IMR-90 (cell line): ENCODE measurements at regions not wholly inside any gene's neighbourhood (a gene's known extent, or its start where the extent isn't known, plus 50 kb on each side); places are given as distances from the start of the nearest gene placed in this dataset.
A peak's percentile ranks its signal among the peaks of the same experiment; 100 is the strongest.

Source experiments
- ATAC-seq: fragments of 200-7000 bp; cut with Tn5 transposase; 2 replicates; pipeline ENCODE4 v1.9.1; 2020; ENCODE audit warnings: low read depth, mild to moderate bottlenecking, moderate library complexity
- BruUV-seq: library from RNA; stranded (reverse); fragments of 400-500 nt; replicated peaks from 2 replicates; lab custom pipeline; 2021; lab: Mats Ljungman, UMichigan
- CTCF ChIA-PET: fragments of 300-600 bp; formaldehyde crosslinking; extraction: SDS; loops from one replicate; lab custom pipeline; 2021; ENCODE audit warnings: antibody characterized with exemption; lab: Yijun Ruan, JAX
- POLR2A ChIA-PET: fragments of 300-600 bp; sonication (Branson Sonifier 250); formaldehyde crosslinking; loops from one replicate; lab custom pipeline; 2022; ENCODE audit warnings: antibody characterized with exemption; ENCODE audit not compliant: unreplicated experiment; lab: Charles Lee
- DNase-seq: peaks from one replicate; pipeline ENCODE4 v3.0.0; 2013
- H2AFZ ChIP-seq: replicated peaks from 2 replicates; pipeline ENCODE3; 2013; ENCODE audit warnings: low read length, mild to moderate bottlenecking; ENCODE audit not compliant: poor library complexity
- H2AK5ac ChIP-seq: 2 replicates; pipeline ENCODE4 v1.6.1; 2013; ENCODE audit warnings: low read depth, low read length, inconsistent platforms
- H2AK9ac ChIP-seq: replicated peaks from 2 replicates; pipeline ENCODE3; 2013; ENCODE audit warnings: mild to moderate bottlenecking, low read depth, low read length, moderate library complexity; ENCODE audit not compliant: poor library complexity
- H2BK120ac ChIP-seq: 2 replicates; pipeline ENCODE4 v1.6.1; 2013; ENCODE audit warnings: low read depth, low read length, inconsistent platforms
- H2BK15ac ChIP-seq: 3 replicates; pipeline ENCODE4 v1.6.1; 2013; ENCODE audit warnings: low read depth, low read length, inconsistent platforms
- H2BK20ac ChIP-seq: 2 replicates; pipeline ENCODE4 v1.6.1; 2013; ENCODE audit warnings: low read depth, mild to moderate bottlenecking, inconsistent platforms, low read length, moderate library complexity
- H2BK5ac ChIP-seq: 2 replicates; pipeline ENCODE4 v1.6.1; 2013; ENCODE audit warnings: mild to moderate bottlenecking, low read depth, low read length, inconsistent platforms; ENCODE audit not compliant: poor library complexity, severe bottlenecking
- H3K14ac ChIP-seq: replicated peaks from 2 replicates; pipeline ENCODE4 v1.6.1; 2013; ENCODE audit warnings: low read depth, low read length, inconsistent platforms
- H3K18ac ChIP-seq: 2 replicates; pipeline ENCODE4 v1.6.1; 2013; ENCODE audit warnings: low read depth, low read length, control low read depth
- H3K23ac ChIP-seq: 2 replicates; pipeline ENCODE4 v1.6.1; 2013; ENCODE audit warnings: low read depth, low read length, inconsistent platforms
- H3K27ac ChIP-seq: 2 replicates; pipeline ENCODE4 v1.5.1; 2013; ENCODE audit warnings: mild to moderate bottlenecking, control low read depth, low read length; ENCODE audit not compliant: insufficient read depth
- H3K27me3 ChIP-seq: 2 replicates; pipeline ENCODE4 v1.6.1; 2013; ENCODE audit warnings: low read length; ENCODE audit not compliant: control insufficient read depth, insufficient read depth
- H3K36me3 ChIP-seq: 2 replicates; pipeline ENCODE4 v1.6.1; 2013; ENCODE audit warnings: low read length, mixed read lengths; ENCODE audit not compliant: control insufficient read depth, insufficient read depth
- H3K4ac ChIP-seq: 2 replicates; pipeline ENCODE4 v1.6.1; 2013; ENCODE audit warnings: low read depth, low read length, inconsistent platforms
- H3K4me1 ChIP-seq: 2 replicates; pipeline ENCODE4 v1.6.1; 2013; ENCODE audit warnings: low read length, mixed read lengths; ENCODE audit not compliant: control insufficient read depth, insufficient read depth
- H3K4me2 ChIP-seq: 2 replicates; pipeline ENCODE4 v1.6.1; 2013; ENCODE audit warnings: low read depth, mild to moderate bottlenecking, control low read depth, low read length, moderate library complexity
- H3K4me3 ChIP-seq: 2 replicates; pipeline ENCODE4 v1.5.1; 2013; ENCODE audit warnings: low read depth, mild to moderate bottlenecking, control low read depth, low read length, moderate library complexity; ENCODE audit not compliant: insufficient read depth
- H3K56ac ChIP-seq: 2 replicates; pipeline ENCODE4 v1.6.1; 2013; ENCODE audit warnings: low read length, inconsistent platforms; ENCODE audit not compliant: insufficient read depth; ENCODE audit errors: extremely low read depth
- H3K79me1 ChIP-seq, 2 experiments: 2 replicates each; pipeline ENCODE4 v1.6.1; 2013; ENCODE audit warnings: low read length in 2 of 2, inconsistent platforms in 1 of 2, low read depth in 1 of 2
- H3K9ac ChIP-seq: 2 replicates; pipeline ENCODE4 v1.6.1; 2013; ENCODE audit warnings: low read depth, low read length, control low read depth
- H3K9me1 ChIP-seq: 2 replicates; pipeline ENCODE4 v1.6.1; 2013; ENCODE audit warnings: low read length, inconsistent platforms; ENCODE audit not compliant: insufficient read depth
- H3K9me3 ChIP-seq: 2 replicates; pipeline ENCODE4 v1.6.1; 2013; ENCODE audit warnings: low read length; ENCODE audit not compliant: control insufficient read depth, insufficient read depth
- H4K20me1 ChIP-seq: 2 replicates; pipeline ENCODE4 v1.6.1; 2013; ENCODE audit warnings: low read length, inconsistent platforms; ENCODE audit not compliant: insufficient read depth
- H4K5ac ChIP-seq: 2 replicates; pipeline ENCODE4 v1.6.1; 2013; ENCODE audit warnings: mild to moderate bottlenecking, low read depth, low read length, control low read depth
- H4K8ac ChIP-seq, 2 experiments: 2 replicates each; pipeline ENCODE4 v1.6.1; 2013; ENCODE audit warnings: low read depth in 2 of 2, low read length in 2 of 2, control low read depth in 1 of 2, inconsistent platforms in 1 of 2
- H4K91ac ChIP-seq: 2 replicates; pipeline ENCODE4 v1.6.1; 2013; ENCODE audit warnings: low read depth, low read length, inconsistent platforms; ENCODE audit not compliant: insufficient read depth
- BHLHE40 ChIP-seq: fragments of 150-350 bp; IDR thresholded peaks from 2 replicates; pipeline ENCODE4 v1.6.1; 2016; ENCODE audit warnings: mild to moderate bottlenecking, low read depth, low read length
- CEBPB ChIP-seq: IDR thresholded peaks from 2 replicates; pipeline ENCODE4 v1.6.1; 2012; ENCODE audit warnings: low read depth, low read length, improper control_type of control experiment
- CHD1 ChIP-seq: IDR thresholded peaks from 2 replicates; pipeline ENCODE4 v1.6.1; 2012; ENCODE audit warnings: low read depth, low read length, improper control_type of control experiment
- FOS ChIP-seq: fragments of 150-350 bp; IDR thresholded peaks from 2 replicates; pipeline ENCODE4 v1.6.1; 2016; ENCODE audit warnings: low read depth, low read length
- MAFK ChIP-seq: IDR thresholded peaks from 2 replicates; pipeline ENCODE4 v1.6.1; 2012; ENCODE audit warnings: low read depth, low read length, improper control_type of control experiment
- NFE2L2 ChIP-seq: fragments of 150-350 bp; IDR thresholded peaks from 2 replicates; pipeline ENCODE4 v1.6.1; 2016; ENCODE audit warnings: low read depth, mild to moderate bottlenecking, low read length
- POLR2A ChIP-seq: IDR thresholded peaks from 2 replicates; pipeline ENCODE4 v1.6.1; 2012; ENCODE audit warnings: mild to moderate bottlenecking, low read depth, low read length
- RAD21 ChIP-seq: IDR thresholded peaks from 2 replicates; pipeline ENCODE4 v1.6.1; 2012; ENCODE audit warnings: low read length, improper control_type of control experiment
- RCOR1 ChIP-seq: IDR thresholded peaks from 2 replicates; pipeline ENCODE4 v1.6.1; 2012; ENCODE audit warnings: mild to moderate bottlenecking, low read length, improper control_type of control experiment; ENCODE audit not compliant: insufficient replicate concordance
- RFX5 ChIP-seq: IDR thresholded peaks from 2 replicates; pipeline ENCODE4 v1.8.0; 2012; ENCODE audit warnings: low read depth, mild to moderate bottlenecking, low read length, moderate library complexity
- SMC3 ChIP-seq: fragments of 150-350 bp; IDR thresholded peaks from 2 replicates; pipeline ENCODE4 v1.6.1; 2016; ENCODE audit warnings: low read depth, mild to moderate bottlenecking, antibody characterized with exemption, low read length, moderate library complexity
- WGBS, 2 experiments: methylation state at CpG; one replicate each; pipeline versions ENCODE4 v1.1.5 to v1.1.7; 2013; ENCODE audit warnings: missing lambda C conversion rate in 2 of 2; ENCODE audit not compliant: insufficient read length in 1 of 2; ENCODE audit errors: extremely low coverage in 2 of 2; 5-methylcytosine and 5-hydroxymethylcytosine counted together
- dilution Hi-C: fragments of 300-500 bp; cut with HindIII; formaldehyde crosslinking; loops from one replicate; pipeline ENCODE4 v1.14.3; 2018; ENCODE audit warnings: low sequenced_read_pairs; ENCODE audit not compliant: unreplicated experiment
- in situ Hi-C: fragments of 300-500 bp; cut with MboI; formaldehyde crosslinking; loops from 3 replicates; pipeline ENCODE4 v1.14.3; 2019; ENCODE audit warnings: low sequenced_read_pairs, inconsistent platforms, mixed read lengths
- intact Hi-C: fragments of 100-400 bp; cut with micrococcal nuclease; formaldehyde crosslinking; loops from 2 replicates; pipeline ENCODE4 v1.10.0; 2022
- TF ChIP-seq, protein P1 (sequence below): conservative IDR thresholded peaks from 2 replicates; pipeline ENCODE4 v1.5.1; 2012; ENCODE audit warnings: mild to moderate bottlenecking, low read depth, low read length, improper control_type of control experiment
- TF ChIP-seq, protein P2 (sequence below): fragments of 150-350 bp; IDR thresholded peaks from 2 replicates; pipeline ENCODE4 v1.6.1; 2017; ENCODE audit warnings: mild to moderate bottlenecking, antibody characterized with exemption, low read length, low read depth
- TF ChIP-seq, protein P3 (sequence below): fragments of 150-350 bp; IDR thresholded peaks from 2 replicates; pipeline ENCODE4 v1.6.1; 2016; ENCODE audit warnings: low read depth, mild to moderate bottlenecking, low read length, moderate library complexity, borderline replicate concordance

DNA sequence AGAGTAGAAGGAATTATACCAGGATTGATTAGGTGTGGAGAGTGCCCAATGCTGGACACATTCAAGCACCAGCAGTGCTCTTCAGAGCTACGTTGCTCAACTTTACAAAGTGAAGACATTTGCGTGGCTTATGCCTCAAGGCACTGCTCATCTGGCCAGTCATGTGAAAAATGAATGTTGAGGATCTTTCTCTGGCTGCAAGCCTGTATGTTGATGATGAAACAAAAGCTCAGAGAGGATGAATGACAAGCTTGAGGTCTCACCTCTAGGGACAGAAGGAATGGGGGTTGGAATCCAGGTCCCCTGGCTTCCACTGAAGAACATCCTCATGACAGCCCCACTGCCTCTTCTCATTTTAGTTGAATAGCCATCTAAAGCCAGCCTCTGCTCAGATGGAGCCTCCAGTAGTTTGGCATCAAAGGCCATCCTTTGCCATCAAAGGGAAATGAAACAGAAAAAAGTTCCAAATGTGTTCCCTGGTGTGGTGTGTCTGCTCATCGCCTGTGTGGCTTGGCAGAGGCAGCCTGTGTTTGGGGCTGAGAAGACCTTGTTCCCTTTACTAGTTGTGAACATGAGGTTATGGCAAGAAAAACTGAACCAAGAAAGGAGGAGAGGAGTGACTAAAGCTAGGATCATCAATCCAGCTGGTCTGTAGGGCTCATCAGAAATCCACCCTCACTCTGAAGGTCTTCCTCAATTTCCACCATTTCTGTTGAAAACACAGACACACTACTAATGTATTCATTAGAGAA lies 114.0 kb upstream of the KL start (continued):
- no peak for TF ChIP-seq NFE2L2

DNA sequence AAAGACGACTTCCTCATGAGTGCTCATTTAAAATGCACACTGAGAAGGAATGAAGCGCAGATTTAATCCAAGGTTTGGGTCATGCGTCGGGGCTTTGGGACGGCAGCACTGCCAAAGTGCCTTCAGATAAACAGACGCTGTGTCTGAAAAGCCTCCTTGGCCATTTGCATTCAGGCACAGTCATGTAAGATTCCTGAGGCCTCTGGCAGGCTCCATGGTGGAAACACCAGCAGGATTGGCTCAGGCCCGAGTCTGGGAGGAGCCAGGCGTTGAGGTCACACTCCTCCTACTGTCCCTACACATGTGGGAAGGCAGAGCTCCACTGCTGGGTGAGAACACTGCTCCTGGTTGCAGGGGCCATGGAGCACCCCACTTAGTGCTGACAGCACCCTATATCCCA lies 113.3 kb upstream of the KL start:
- Histone ChIP-seq H3K4me3 (no peak overlapping the region), H3K9ac (no peak overlapping the region), H2BK15ac (no peak overlapping the region), H3K4me2 (no peak overlapping the region), H3K4ac (no peak overlapping the region), H4K8ac (no peak overlapping the region), H3K27ac (no peak overlapping the region), H2BK5ac (no peak overlapping the region), H3K27me3 (no peaks in the 10 kb centered on the region), H2AFZ (peak overlapping the region; percentile 46), H4K91ac (no peak overlapping the region), H3K9me3 (peaks cover 2% of the 10 kb centered on the region; the same call in 1 of the 2 replicates), H3K14ac (no peak overlapping the region; the same call in 1 of the 2 replicates), H2AK9ac (no peak overlapping the region), H3K9me1 (no peaks in the 10 kb centered on the region), H3K56ac (no peak overlapping the region), H4K20me1 (no peaks in the 10 kb centered on the region), H3K18ac (no peak overlapping the region), H2BK20ac (no peak overlapping the region), H2BK120ac (no peak overlapping the region), H4K5ac (no peak overlapping the region), H3K79me1 (no peaks in the 10 kb centered on the region), H2AK5ac (no peak overlapping the region), H3K23ac (no peak overlapping the region), H3K36me3 (no peaks in the 10 kb centered on the region), H3K4me1 (no peaks in the 10 kb centered on the region)
- no TSS peak for BruUV-seq
- ChIA-PET POLR2A (no interaction called here), CTCF (no interaction called here)
- dilution Hi-C loops (no loop called here), intact Hi-C loops (loop anchor here (10.0 kb wide), 1 partner anchor 118 kb away; no protein-coding TSS in a partner anchor), in situ Hi-C loops (no loop called here)
- DNase-seq (peak; percentile 23), ATAC-seq (peak; percentile 86)
- WGBS, 2 experiments = 39% methylated on average over 6 of the region's 8 CpGs; no CpG with 5 or more reads in 1 of the 2 experiments
- TF ChIP-seq, protein P1, sequence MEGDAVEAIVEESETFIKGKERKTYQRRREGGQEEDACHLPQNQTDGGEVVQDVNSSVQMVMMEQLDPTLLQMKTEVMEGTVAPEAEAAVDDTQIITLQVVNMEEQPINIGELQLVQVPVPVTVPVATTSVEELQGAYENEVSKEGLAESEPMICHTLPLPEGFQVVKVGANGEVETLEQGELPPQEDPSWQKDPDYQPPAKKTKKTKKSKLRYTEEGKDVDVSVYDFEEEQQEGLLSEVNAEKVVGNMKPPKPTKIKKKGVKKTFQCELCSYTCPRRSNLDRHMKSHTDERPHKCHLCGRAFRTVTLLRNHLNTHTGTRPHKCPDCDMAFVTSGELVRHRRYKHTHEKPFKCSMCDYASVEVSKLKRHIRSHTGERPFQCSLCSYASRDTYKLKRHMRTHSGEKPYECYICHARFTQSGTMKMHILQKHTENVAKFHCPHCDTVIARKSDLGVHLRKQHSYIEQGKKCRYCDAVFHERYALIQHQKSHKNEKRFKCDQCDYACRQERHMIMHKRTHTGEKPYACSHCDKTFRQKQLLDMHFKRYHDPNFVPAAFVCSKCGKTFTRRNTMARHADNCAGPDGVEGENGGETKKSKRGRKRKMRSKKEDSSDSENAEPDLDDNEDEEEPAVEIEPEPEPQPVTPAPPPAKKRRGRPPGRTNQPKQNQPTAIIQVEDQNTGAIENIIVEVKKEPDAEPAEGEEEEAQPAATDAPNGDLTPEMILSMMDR = no peak
- TF ChIP-seq CEBPB (no peak), MAFK (no peak), BHLHE40 (no peak), NFE2L2 (no peak), POLR2A (no peak), SMC3 (no peak), RAD21 (no peak), FOS (no peak), RCOR1 (no peak), CHD1 (no peak), RFX5 (no peak)
- TF ChIP-seq, protein P2, sequence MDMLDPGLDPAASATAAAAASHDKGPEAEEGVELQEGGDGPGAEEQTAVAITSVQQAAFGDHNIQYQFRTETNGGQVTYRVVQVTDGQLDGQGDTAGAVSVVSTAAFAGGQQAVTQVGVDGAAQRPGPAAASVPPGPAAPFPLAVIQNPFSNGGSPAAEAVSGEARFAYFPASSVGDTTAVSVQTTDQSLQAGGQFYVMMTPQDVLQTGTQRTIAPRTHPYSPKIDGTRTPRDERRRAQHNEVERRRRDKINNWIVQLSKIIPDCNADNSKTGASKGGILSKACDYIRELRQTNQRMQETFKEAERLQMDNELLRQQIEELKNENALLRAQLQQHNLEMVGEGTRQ = no peak
- TF ChIP-seq, protein P3, sequence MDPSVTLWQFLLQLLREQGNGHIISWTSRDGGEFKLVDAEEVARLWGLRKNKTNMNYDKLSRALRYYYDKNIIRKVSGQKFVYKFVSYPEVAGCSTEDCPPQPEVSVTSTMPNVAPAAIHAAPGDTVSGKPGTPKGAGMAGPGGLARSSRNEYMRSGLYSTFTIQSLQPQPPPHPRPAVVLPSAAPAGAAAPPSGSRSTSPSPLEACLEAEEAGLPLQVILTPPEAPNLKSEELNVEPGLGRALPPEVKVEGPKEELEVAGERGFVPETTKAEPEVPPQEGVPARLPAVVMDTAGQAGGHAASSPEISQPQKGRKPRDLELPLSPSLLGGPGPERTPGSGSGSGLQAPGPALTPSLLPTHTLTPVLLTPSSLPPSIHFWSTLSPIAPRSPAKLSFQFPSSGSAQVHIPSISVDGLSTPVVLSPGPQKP = no peak
